Thyroid gland (tissue), 4 donors: ENCODE measurements at regions not wholly inside any gene's neighbourhood (a gene's known extent, or its start where the extent isn't known, plus 50 kb on each side); places are given as distances from the start of the nearest gene placed in this dataset.

Experiments used
- POLR2A ChIP-seq, 2 donors: fragments of 450-650 bp; IDR thresholded peaks; one replicate each; pipeline ENCODE4 v1.6.1; 2017; ENCODE audit warnings: antibody characterized with exemption in 2 of 2, mild to moderate bottlenecking in 2 of 2, moderate library complexity in 1 of 2
- TF ChIP-seq, protein P1 (sequence below), 6 experiments: fragments of 200-600 bp in 3 of 6; fragments of 450-650 bp in 3 of 6; sonication (generic) in 3 of 6; IDR thresholded peaks; one replicate each; pipeline ENCODE4 v1.5.1; 2016 to 2019; ENCODE audit warnings: antibody characterized with exemption in 6 of 6, mild to moderate bottlenecking in 2 of 6, inconsistent platforms in 1 of 6, moderate library complexity in 1 of 6

DNA sequence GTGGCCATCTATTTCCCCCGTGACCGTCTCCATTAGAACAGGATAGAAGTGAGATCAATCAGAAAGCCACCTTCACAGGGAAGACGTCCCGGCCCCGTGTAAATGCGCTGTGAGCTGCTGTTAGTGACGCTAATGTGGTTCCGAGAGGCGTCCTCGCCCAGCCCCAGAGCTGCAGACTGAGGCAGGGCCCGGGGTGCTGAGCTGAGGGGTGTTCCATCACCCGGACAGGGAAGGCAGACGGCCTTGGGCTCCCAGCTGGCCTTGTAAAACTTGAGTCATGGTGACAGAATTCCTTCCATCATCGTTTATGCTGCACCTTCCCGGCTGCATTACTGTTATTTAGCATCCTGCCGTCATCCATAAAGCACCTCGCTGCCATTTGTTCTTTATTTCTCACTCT, 195.3 kb upstream of the CTBP2 start:
- TF ChIP-seq, protein P1, sequence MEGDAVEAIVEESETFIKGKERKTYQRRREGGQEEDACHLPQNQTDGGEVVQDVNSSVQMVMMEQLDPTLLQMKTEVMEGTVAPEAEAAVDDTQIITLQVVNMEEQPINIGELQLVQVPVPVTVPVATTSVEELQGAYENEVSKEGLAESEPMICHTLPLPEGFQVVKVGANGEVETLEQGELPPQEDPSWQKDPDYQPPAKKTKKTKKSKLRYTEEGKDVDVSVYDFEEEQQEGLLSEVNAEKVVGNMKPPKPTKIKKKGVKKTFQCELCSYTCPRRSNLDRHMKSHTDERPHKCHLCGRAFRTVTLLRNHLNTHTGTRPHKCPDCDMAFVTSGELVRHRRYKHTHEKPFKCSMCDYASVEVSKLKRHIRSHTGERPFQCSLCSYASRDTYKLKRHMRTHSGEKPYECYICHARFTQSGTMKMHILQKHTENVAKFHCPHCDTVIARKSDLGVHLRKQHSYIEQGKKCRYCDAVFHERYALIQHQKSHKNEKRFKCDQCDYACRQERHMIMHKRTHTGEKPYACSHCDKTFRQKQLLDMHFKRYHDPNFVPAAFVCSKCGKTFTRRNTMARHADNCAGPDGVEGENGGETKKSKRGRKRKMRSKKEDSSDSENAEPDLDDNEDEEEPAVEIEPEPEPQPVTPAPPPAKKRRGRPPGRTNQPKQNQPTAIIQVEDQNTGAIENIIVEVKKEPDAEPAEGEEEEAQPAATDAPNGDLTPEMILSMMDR (IDR thresholded peaks at IDR 0.05) = no peak
- TF ChIP-seq POLR2A (IDR thresholded peaks at IDR 0.05) = no peak
